Chondrocyte (in vitro differentiated cells): ENCODE measurements at regions not wholly inside any gene's neighbourhood (a gene's known extent, or its start where the extent isn't known, plus 50 kb on each side); places are given as distances from the start of the nearest gene placed in this dataset.

Source experiments
- DNase-seq: peaks from one replicate; pipeline ENCODE4 v3.0.0; 2021; ENCODE audit warnings: mixed read lengths, low spot score
- H3K27ac Mint-ChIP-seq: one replicate; pipeline ENCODE4 v1.8.0; 2021; ENCODE audit warnings: mild to moderate bottlenecking, moderate library complexity, mixed read lengths; ENCODE audit not compliant: unreplicated experiment
- H3K27me3 Mint-ChIP-seq: 2 replicates; pipeline ENCODE4 v1.8.0; 2021; ENCODE audit warnings: low read depth, mixed read lengths
- H3K36me3 Mint-ChIP-seq: 2 replicates; pipeline ENCODE4 v1.8.0; 2021; ENCODE audit warnings: low read depth, mixed read lengths
- H3K4me1 Mint-ChIP-seq: 2 replicates; pipeline ENCODE4 v1.8.0; 2021; ENCODE audit warnings: low read depth, mild to moderate bottlenecking, mixed read lengths
- H3K4me3 Mint-ChIP-seq: one replicate; pipeline ENCODE4 v1.8.0; 2021; ENCODE audit warnings: mild to moderate bottlenecking, moderate library complexity, mixed read lengths; ENCODE audit not compliant: unreplicated experiment
- H3K9me3 Mint-ChIP-seq: 2 replicates; pipeline ENCODE4 v1.8.0; 2021; ENCODE audit warnings: low read depth, mixed read lengths
- TF ChIP-seq, protein P1 (sequence below): fragments of 200-600 bp; sonication (generic); IDR thresholded peaks from 2 replicates; pipeline ENCODE4 v1.5.0; 2021; ENCODE audit warnings: antibody characterized with exemption, mild to moderate bottlenecking, moderate library complexity

DNA sequence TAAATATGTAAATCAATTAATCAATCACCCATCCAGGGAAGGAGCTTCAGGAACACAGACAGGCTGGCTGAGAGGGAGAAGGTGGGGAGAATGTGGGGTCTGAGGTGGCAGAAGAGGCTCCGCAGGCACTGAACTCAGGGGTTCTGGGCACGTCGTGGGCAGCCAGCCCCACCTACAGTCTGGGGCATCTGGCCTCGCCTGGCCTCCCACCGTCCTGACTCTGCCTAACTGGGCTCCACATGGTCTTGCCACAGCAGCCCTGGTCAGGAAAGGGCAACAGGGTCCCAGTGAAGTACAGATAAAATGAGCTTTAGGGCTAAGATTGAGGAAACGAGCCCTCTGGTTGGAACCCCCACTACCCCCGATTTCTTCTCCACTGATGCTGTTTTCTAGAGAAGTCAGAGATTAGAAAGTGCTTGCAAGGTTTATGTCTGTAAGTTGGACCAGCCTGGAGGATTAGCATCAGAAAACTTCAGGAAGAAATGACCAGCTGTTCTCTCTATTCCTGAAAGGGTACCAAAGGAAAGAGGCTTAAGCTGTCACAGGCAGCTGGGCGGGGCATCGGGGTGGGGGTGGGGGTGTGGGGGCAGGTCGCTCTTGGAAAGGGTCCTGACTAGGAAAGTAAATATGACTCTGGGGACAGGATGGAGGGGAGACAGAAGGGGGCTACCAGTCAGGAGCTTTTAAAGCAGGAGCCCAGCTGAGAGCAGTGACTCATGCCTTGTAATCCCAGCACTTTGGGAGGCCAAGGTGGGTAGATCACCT, 261.7 kb downstream of the BUD13 start:
- Mint-ChIP-seq H3K9me3 (no peaks in the 10 kb centered on the region), H3K36me3 (no peaks in the 10 kb centered on the region), H3K4me3 (no peak overlapping the region), H3K27ac (no peak overlapping the region), H3K27me3 (peaks cover 32% of the 10 kb centered on the region), H3K4me1 (no peaks in the 10 kb centered on the region)
- TF ChIP-seq, protein P1, sequence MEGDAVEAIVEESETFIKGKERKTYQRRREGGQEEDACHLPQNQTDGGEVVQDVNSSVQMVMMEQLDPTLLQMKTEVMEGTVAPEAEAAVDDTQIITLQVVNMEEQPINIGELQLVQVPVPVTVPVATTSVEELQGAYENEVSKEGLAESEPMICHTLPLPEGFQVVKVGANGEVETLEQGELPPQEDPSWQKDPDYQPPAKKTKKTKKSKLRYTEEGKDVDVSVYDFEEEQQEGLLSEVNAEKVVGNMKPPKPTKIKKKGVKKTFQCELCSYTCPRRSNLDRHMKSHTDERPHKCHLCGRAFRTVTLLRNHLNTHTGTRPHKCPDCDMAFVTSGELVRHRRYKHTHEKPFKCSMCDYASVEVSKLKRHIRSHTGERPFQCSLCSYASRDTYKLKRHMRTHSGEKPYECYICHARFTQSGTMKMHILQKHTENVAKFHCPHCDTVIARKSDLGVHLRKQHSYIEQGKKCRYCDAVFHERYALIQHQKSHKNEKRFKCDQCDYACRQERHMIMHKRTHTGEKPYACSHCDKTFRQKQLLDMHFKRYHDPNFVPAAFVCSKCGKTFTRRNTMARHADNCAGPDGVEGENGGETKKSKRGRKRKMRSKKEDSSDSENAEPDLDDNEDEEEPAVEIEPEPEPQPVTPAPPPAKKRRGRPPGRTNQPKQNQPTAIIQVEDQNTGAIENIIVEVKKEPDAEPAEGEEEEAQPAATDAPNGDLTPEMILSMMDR: no peak
- DNase-seq: no peak

DNA sequence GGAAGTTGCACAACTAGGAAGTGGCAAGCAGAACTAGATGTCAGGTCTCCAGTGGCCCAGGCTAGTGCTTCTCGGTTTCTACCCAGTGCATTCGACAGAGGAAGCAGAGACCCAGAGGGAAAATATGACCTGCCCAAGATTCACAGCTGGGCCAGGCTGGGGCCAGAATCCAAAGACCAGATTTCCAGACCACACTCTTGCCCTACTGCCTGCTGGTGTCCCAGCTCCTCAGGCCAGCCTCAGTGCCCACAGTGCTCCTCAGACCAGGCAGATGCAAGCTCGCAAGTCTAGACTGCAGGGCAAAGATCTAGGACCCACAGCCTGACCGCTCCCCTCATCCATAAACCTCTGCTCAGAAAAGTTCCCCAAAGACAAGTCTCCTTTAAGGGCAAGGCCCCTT, 262.6 kb downstream of the BUD13 start:
- TF ChIP-seq, protein P1: no peak
- Mint-ChIP-seq H3K4me3 (no peak overlapping the region), H3K9me3 (no peaks in the 10 kb centered on the region), H3K4me1 (no peaks in the 10 kb centered on the region), H3K27me3 (peaks cover 39% of the 10 kb centered on the region), H3K27ac (no peak overlapping the region), H3K36me3 (no peaks in the 10 kb centered on the region)
- no peak for DNase-seq

DNA sequence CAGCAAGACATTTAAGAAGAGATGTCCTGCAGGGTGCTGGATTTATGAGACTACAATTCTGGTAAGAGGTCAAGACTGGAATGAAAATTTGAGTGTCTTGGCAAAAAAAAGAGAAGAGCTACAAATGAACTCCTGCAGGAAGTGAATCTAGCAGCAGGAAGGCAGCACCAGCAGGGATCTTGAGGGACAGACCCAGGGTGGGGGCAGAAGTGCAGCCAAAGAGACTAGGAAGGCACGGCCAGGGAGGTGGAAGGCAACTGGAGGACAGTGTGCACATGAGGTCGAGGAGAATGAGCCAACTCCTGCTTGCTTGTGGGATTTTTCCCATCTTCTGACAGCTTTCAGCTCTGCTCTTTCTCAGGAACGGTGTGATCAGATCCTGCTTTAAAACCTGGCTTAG, 263.2 kb downstream of the BUD13 start:
- Mint-ChIP-seq H3K27ac (no peak overlapping the region), H3K9me3 (no peaks in the 10 kb centered on the region), H3K4me3 (no peak overlapping the region), H3K27me3 (peaks cover 44% of the 10 kb centered on the region), H3K4me1 (no peaks in the 10 kb centered on the region), H3K36me3 (no peaks in the 10 kb centered on the region)
- TF ChIP-seq, protein P1: no peak
- no peak for DNase-seq

DNA sequence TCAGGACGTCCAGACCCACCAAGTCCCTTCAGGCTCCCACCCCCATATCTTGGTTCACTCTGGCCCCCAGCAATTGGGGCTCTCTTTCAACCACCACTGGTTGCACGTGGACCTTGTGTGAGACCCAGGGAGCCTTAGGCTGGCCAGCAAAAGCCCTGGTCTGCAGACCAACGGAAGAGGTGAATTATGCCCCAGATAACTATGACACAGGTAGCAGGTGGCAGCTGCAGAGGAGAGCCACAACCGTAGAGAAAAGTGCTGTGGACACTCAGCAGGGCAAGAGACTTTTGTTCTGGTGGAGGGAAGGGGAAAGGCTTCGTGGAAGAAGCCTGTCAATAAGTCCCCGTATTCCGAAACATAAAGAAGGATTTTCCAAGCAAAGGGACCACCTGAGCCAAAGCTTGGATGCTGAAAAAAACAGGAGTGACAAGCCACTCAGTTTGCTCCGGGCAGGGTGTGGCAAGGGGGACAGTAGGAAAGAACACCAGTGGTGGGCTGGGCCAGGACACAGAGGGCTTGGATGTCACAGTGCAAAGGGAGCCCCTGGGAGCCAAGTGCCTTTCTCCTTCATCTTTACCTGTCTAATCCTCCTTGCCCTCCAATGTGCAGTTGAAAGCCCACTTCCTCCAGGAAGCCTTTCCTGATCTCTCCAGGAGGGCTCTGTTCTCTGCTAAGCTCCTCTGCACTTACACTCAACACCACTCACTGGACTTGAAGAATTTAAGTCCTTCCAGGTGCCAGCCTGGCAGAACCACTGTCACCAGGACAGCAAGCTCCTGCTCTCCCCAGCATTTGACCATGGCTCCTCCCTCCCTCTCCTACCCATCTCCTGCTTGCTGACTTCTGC, 264.7 kb downstream of the BUD13 start:
- Mint-ChIP-seq H3K27me3 (peaks cover 53% of the 10 kb centered on the region), H3K4me1 (no peaks in the 10 kb centered on the region)
- DNase-seq: no peak

DNA sequence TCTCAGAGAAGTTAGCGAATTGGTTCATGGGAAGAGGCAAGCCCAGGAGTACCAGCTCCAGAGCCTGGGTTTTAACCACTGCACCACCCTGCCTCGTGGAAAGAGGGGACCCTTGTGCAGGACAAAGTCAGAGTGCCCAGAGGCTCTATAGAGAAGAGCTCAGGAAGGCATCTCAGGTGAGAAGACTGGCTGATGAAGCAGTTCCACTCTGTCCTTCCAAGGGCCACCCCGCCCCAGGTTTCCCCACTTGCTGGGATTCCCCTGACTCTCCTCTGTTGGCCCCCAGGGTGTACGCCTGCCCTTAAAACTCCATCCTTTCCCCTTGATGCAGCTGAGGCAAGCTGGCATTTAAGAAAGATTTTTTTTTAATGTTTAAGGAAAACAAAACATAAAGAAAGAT, 265.8 kb downstream of the BUD13 start:
- no peaks in the 10 kb centered on the region for H3K4me1 Mint-ChIP-seq
- H3K9me3 Mint-ChIP-seq: no peaks in the 10 kb centered on the region
- peaks cover 60% of the 10 kb centered on the region for H3K27me3 Mint-ChIP-seq
- no peak overlapping the region for H3K27ac Mint-ChIP-seq
- DNase-seq: no peak
- TF ChIP-seq, protein P1: no peak
- H3K36me3 Mint-ChIP-seq: no peaks in the 10 kb centered on the region
- H3K4me3 Mint-ChIP-seq: no peak overlapping the region

More for the DNA sequence above, 264.7 kb downstream of the BUD13 start:
- TF ChIP-seq, protein P1: no peak
- H3K27ac Mint-ChIP-seq: no peak overlapping the region
- H3K4me3 Mint-ChIP-seq: no peak overlapping the region
- no peaks in the 10 kb centered on the region for H3K36me3 Mint-ChIP-seq
- H3K9me3 Mint-ChIP-seq: no peaks in the 10 kb centered on the region
